Activated CD8-positive, alpha-beta memory T cell treated with anti-CD3 and anti-CD28 coated beads, Interleukin-2, amount 10 ng/mL, durations not matched to agents 7 days and 5 days (primary cell): ENCODE measurements at regions not wholly inside any gene's neighbourhood (a gene's known extent, or its start where the extent isn't known, plus 50 kb on each side); places are given as distances from the start of the nearest gene placed in this dataset.

Experiments used
- ATAC-seq: fragments of 150-1000 bp; cut with Tn5 transposase; one replicate; pipeline ENCODE4 v1.10.0; 2021; ENCODE audit warnings: moderate library complexity
- CTCF ChIA-PET: fragments of 350-600 bp; sonication (Branson Sonifier 250); formaldehyde crosslinking; loops from one replicate; lab custom pipeline; 2021; ENCODE audit warnings: antibody characterized with exemption; lab: Charles Lee
- DNase-seq: peaks from one replicate; pipeline ENCODE4 v3.0.0-alpha.2; 2020
- H3K27ac Mint-ChIP-seq: one replicate; pipeline ENCODE4 v1.8.0; 2021; ENCODE audit warnings: mild to moderate bottlenecking, mixed read lengths
- H3K27me3 Mint-ChIP-seq: one replicate; pipeline ENCODE4 v1.8.0; 2021; ENCODE audit warnings: mixed read lengths
- H3K36me3 Mint-ChIP-seq: one replicate; pipeline ENCODE4 v1.8.0; 2021; ENCODE audit warnings: mild to moderate bottlenecking, mixed read lengths
- H3K4me1 Mint-ChIP-seq: one replicate; pipeline ENCODE4 v1.8.0; 2021; ENCODE audit warnings: mixed read lengths
- H3K4me3 Mint-ChIP-seq: one replicate; pipeline ENCODE4 v1.8.0; 2021; ENCODE audit warnings: mild to moderate bottlenecking, moderate library complexity, mixed read lengths
- H3K9me3 Mint-ChIP-seq: one replicate; pipeline ENCODE4 v1.8.0; 2022; ENCODE audit warnings: low read depth, mixed read lengths

GRCh38 chr2:18833941-18834340 is 244.6 kb upstream of the NT5C1B start:
- H3K4me3 Mint-ChIP-seq: no peak overlapping the region
- no peak overlapping the region for H3K27ac Mint-ChIP-seq
- H3K27me3 Mint-ChIP-seq: no peaks in the 10 kb centered on the region
- H3K4me1 Mint-ChIP-seq: no peaks in the 10 kb centered on the region
- CTCF ChIA-PET: no interaction called here
- no peak for DNase-seq
- no peaks in the 10 kb centered on the region for H3K9me3 Mint-ChIP-seq
- ATAC-seq: no peak
- H3K36me3 Mint-ChIP-seq: no peaks in the 10 kb centered on the region

GRCh38 chr2:18831916-18832510 is 242.6 kb upstream of the NT5C1B start:
- no peak overlapping the region for H3K27ac Mint-ChIP-seq
- CTCF ChIA-PET: no interaction called here
- ATAC-seq: no peak
- H3K27me3 Mint-ChIP-seq: no peaks in the 10 kb centered on the region
- H3K9me3 Mint-ChIP-seq: no peaks in the 10 kb centered on the region
- H3K36me3 Mint-ChIP-seq: no peaks in the 10 kb centered on the region
- no peak overlapping the region for H3K4me3 Mint-ChIP-seq
- no peak for DNase-seq
- no peaks in the 10 kb centered on the region for H3K4me1 Mint-ChIP-seq

GRCh38 chr2:18830962-18831361 is 241.6 kb upstream of the NT5C1B start:
- Mint-ChIP-seq H3K27ac (no peak overlapping the region), H3K4me1 (no peaks in the 10 kb centered on the region), H3K36me3 (no peaks in the 10 kb centered on the region), H3K9me3 (no peaks in the 10 kb centered on the region), H3K27me3 (no peaks in the 10 kb centered on the region), H3K4me3 (no peak overlapping the region)
- CTCF ChIA-PET: no interaction called here
- no peak for DNase-seq
- ATAC-seq: no peak

- no peaks in the 10 kb centered on the region for H3K27me3 Mint-ChIP-seq
- no peaks in the 10 kb centered on the region for H3K36me3 Mint-ChIP-seq
- CTCF ChIA-PET: no interaction called here
- H3K4me1 Mint-ChIP-seq: no peaks in the 10 kb centered on the region
- H3K4me3 Mint-ChIP-seq: no peak overlapping the region
- no peak for ATAC-seq
- no peak for DNase-seq
- H3K9me3 Mint-ChIP-seq: no peaks in the 10 kb centered on the region
- H3K27ac Mint-ChIP-seq: no peak overlapping the region
Measured at GRCh38 chr2:18829976-18830375, 240.6 kb upstream of the NT5C1B start.

- H3K27me3 Mint-ChIP-seq: no peaks in the 10 kb centered on the region
Measured at GRCh38 chr2:18829251-18829902, 240.0 kb upstream of the NT5C1B start.

GRCh38 chr2:18828296-18828695 is 238.9 kb upstream of the NT5C1B start:
- CTCF ChIA-PET: interaction anchor here (1.4 kb wide), 1 partner anchor 13 kb away, joined by 3 read pairs; no protein-coding TSS in a partner anchor
- H3K27me3 Mint-ChIP-seq: no peaks in the 10 kb centered on the region
- DNase-seq (no peak), ATAC-seq (no peak)
- no peaks in the 10 kb centered on the region for H3K9me3 Mint-ChIP-seq
- no peak overlapping the region for H3K4me3 Mint-ChIP-seq
- no peak overlapping the region for H3K27ac Mint-ChIP-seq
- no peaks in the 10 kb centered on the region for H3K36me3 Mint-ChIP-seq
- no peaks in the 10 kb centered on the region for H3K4me1 Mint-ChIP-seq

More at GRCh38 chr2:18829251-18829902, 240.0 kb upstream of the NT5C1B start:
- H3K9me3 Mint-ChIP-seq: no peaks in the 10 kb centered on the region
- H3K36me3 Mint-ChIP-seq: no peaks in the 10 kb centered on the region
- no peak overlapping the region for H3K27ac Mint-ChIP-seq
- H3K4me1 Mint-ChIP-seq: no peaks in the 10 kb centered on the region
- DNase-seq: no peak
- H3K4me3 Mint-ChIP-seq: no peak overlapping the region
- ATAC-seq: no peak
- CTCF ChIA-PET: no interaction called here

- H3K36me3 Mint-ChIP-seq: no peaks in the 10 kb centered on the region
- H3K9me3 Mint-ChIP-seq: no peaks in the 10 kb centered on the region
- H3K4me1 Mint-ChIP-seq: no peaks in the 10 kb centered on the region
- no peak overlapping the region for H3K27ac Mint-ChIP-seq
- DNase-seq (no peak), ATAC-seq (no peak)
- H3K27me3 Mint-ChIP-seq: no peaks in the 10 kb centered on the region
- CTCF ChIA-PET: no interaction called here
- no peak overlapping the region for H3K4me3 Mint-ChIP-seq
Measured at GRCh38 chr2:18825838-18826237, 236.5 kb upstream of the NT5C1B start.

GRCh38 chr2:18824915-18825314 is 235.5 kb upstream of the NT5C1B start:
- no peak overlapping the region for H3K27ac Mint-ChIP-seq
- no peaks in the 10 kb centered on the region for H3K9me3 Mint-ChIP-seq
- no peaks in the 10 kb centered on the region for H3K36me3 Mint-ChIP-seq
- CTCF ChIA-PET: no interaction called here
- no peak overlapping the region for H3K4me3 Mint-ChIP-seq
- no peaks in the 10 kb centered on the region for H3K27me3 Mint-ChIP-seq
- DNase-seq (no peak), ATAC-seq (no peak)
- H3K4me1 Mint-ChIP-seq: no peaks in the 10 kb centered on the region

GRCh38 chr2:18824325-18824790 is 235.0 kb upstream of the NT5C1B start:
- no peak overlapping the region for H3K27ac Mint-ChIP-seq
- H3K9me3 Mint-ChIP-seq: no peaks in the 10 kb centered on the region
- H3K4me1 Mint-ChIP-seq: no peaks in the 10 kb centered on the region
- no peaks in the 10 kb centered on the region for H3K36me3 Mint-ChIP-seq
- no peak for ATAC-seq
- CTCF ChIA-PET: no interaction called here
- no peaks in the 10 kb centered on the region for H3K27me3 Mint-ChIP-seq
- no peak overlapping the region for H3K4me3 Mint-ChIP-seq
- no peak for DNase-seq

GRCh38 chr2:18821431-18821830 is 232.1 kb upstream of the NT5C1B start:
- DNase-seq: no peak
- CTCF ChIA-PET: no interaction called here
- ATAC-seq: no peak
- Mint-ChIP-seq H3K9me3 (no peaks in the 10 kb centered on the region), H3K27ac (no peak overlapping the region), H3K4me3 (no peak overlapping the region), H3K36me3 (no peaks in the 10 kb centered on the region), H3K4me1 (no peaks in the 10 kb centered on the region), H3K27me3 (no peaks in the 10 kb centered on the region)

GRCh38 chr2:18820966-18821365 is 231.6 kb upstream of the NT5C1B start:
- Mint-ChIP-seq H3K27me3 (no peaks in the 10 kb centered on the region), H3K27ac (no peak overlapping the region), H3K4me3 (no peak overlapping the region), H3K36me3 (no peaks in the 10 kb centered on the region), H3K9me3 (no peaks in the 10 kb centered on the region), H3K4me1 (no peaks in the 10 kb centered on the region)
- CTCF ChIA-PET: no interaction called here
- DNase-seq (no peak), ATAC-seq (no peak)

- H3K4me3 Mint-ChIP-seq: no peak overlapping the region
- no peaks in the 10 kb centered on the region for H3K9me3 Mint-ChIP-seq
- CTCF ChIA-PET: no interaction called here
- no peaks in the 10 kb centered on the region for H3K36me3 Mint-ChIP-seq
- DNase-seq (no peak), ATAC-seq (no peak)
- H3K4me1 Mint-ChIP-seq: no peaks in the 10 kb centered on the region
- no peaks in the 10 kb centered on the region for H3K27me3 Mint-ChIP-seq
- H3K27ac Mint-ChIP-seq: no peak overlapping the region
Measured at GRCh38 chr2:18819566-18819965, 230.2 kb upstream of the NT5C1B start.

- Mint-ChIP-seq H3K9me3 (no peaks in the 10 kb centered on the region), H3K4me1 (no peaks in the 10 kb centered on the region), H3K27ac (no peak overlapping the region), H3K4me3 (no peak overlapping the region), H3K36me3 (no peaks in the 10 kb centered on the region), H3K27me3 (no peaks in the 10 kb centered on the region)
- ATAC-seq (no peak), DNase-seq (no peak)
- CTCF ChIA-PET: no interaction called here
Measured at GRCh38 chr2:18814387-18814786, 225.0 kb upstream of the NT5C1B start.

- DNase-seq (no peak), ATAC-seq (no peak)
- Mint-ChIP-seq H3K27me3 (no peaks in the 10 kb centered on the region), H3K36me3 (no peaks in the 10 kb centered on the region), H3K4me3 (no peak overlapping the region), H3K4me1 (no peaks in the 10 kb centered on the region), H3K9me3 (no peaks in the 10 kb centered on the region), H3K27ac (no peak overlapping the region)
- CTCF ChIA-PET: no interaction called here
Measured at GRCh38 chr2:18804536-18804935, 215.2 kb upstream of the NT5C1B start.
